ENCODE measurements at regions not wholly inside any gene's neighbourhood (a gene's known extent, or its start where the extent isn't known, plus 50 kb on each side); places are given as distances from the start of the nearest gene placed in this dataset.

DNA sequence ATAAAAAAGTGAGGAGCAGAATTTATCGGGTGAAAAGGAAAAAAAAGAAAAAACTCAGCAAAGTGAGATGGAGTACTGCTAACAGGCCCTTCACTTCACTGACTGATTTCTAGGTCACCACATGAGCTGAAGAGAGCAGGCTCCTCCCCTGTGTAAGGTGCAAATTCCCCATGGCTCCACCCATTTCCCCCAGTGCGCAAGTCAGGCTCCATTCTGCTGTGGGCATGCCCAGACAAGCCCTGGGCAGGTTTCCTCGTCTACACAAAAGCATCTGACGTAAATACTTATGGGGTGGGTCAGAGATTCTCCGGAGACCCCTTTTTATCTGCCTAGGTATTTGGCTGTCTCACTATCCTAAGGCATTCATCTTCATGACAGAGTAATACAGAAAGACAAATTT lies 157.9 kb downstream of the MAGEB5 start:
- Mint-ChIP-seq H3K4me1 (peaks cover 7% of the 10 kb centered on the region; the same call in 2 of the 3 replicates), H3K4me3 (no peak overlapping the region), H3K27me3 (ENCODE audit: insufficient read depth, low read depth, poor library complexity) (peaks cover 2% of the 10 kb centered on the region), H3K9me3 (peaks cover 7% of the 10 kb centered on the region; the same call in 2 of the 3 replicates), H3K36me3 (ENCODE audit: low read depth) (peaks cover 6% of the 10 kb centered on the region; the same call in 2 of the 3 replicates), H3K27ac (no peak overlapping the region; the same call in 1 of the 2 replicates)
- H3K9me2 ChIP-seq (ENCODE audit: insufficient read depth), result 0 out of 2 replicates have a peak, but pooled peaks cover 3% of the 10 kb centered on the region
- no peaks in the 10 kb centered on the region for H3F3A ChIP-seq (replicated peaks; ENCODE audit: low read depth)
- H3K4me1 ChIP-seq (ENCODE audit: insufficient read depth), result no peaks in the 10 kb centered on the region
- H3K27ac ChIP-seq (ENCODE audit: low read depth), result no peak overlapping the region
- TF ChIP-seq STAT1 (IDR thresholded peaks at IDR 0.05; ENCODE audit: unreplicated experiment) (no peak), ZNF462 (CRISPR knock-in tag; IDR thresholded peaks at IDR 0.05) (no peak), NANOG (IDR thresholded peaks at IDR 0.05; ENCODE audit: borderline replicate concordance) (no peak), EZH2phosphoT487 (IDR thresholded peaks at IDR 0.05; ENCODE audit: unreplicated experiment) (no peak)
- TF ChIP-seq, protein P1, sequence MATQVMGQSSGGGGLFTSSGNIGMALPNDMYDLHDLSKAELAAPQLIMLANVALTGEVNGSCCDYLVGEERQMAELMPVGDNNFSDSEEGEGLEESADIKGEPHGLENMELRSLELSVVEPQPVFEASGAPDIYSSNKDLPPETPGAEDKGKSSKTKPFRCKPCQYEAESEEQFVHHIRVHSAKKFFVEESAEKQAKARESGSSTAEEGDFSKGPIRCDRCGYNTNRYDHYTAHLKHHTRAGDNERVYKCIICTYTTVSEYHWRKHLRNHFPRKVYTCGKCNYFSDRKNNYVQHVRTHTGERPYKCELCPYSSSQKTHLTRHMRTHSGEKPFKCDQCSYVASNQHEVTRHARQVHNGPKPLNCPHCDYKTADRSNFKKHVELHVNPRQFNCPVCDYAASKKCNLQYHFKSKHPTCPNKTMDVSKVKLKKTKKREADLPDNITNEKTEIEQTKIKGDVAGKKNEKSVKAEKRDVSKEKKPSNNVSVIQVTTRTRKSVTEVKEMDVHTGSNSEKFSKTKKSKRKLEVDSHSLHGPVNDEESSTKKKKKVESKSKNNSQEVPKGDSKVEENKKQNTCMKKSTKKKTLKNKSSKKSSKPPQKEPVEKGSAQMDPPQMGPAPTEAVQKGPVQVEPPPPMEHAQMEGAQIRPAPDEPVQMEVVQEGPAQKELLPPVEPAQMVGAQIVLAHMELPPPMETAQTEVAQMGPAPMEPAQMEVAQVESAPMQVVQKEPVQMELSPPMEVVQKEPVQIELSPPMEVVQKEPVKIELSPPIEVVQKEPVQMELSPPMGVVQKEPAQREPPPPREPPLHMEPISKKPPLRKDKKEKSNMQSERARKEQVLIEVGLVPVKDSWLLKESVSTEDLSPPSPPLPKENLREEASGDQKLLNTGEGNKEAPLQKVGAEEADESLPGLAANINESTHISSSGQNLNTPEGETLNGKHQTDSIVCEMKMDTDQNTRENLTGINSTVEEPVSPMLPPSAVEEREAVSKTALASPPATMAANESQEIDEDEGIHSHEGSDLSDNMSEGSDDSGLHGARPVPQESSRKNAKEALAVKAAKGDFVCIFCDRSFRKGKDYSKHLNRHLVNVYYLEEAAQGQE (IDR thresholded peaks at IDR 0.05; ENCODE audit: unreplicated experiment), result no peak
- DNase-seq (ENCODE audit: low spot score) (no peak), ATAC-seq (no peak)
- H3K79me2 ChIP-seq (replicated peaks; ENCODE audit: insufficient read depth), result no peaks in the 10 kb centered on the region
- H3K27me3 ChIP-seq (ENCODE audit: insufficient read depth), result no peaks in the 10 kb centered on the region
- no peaks in the 10 kb centered on the region for H3K36me3 ChIP-seq (ENCODE audit: insufficient read depth)
- no peak overlapping the region for H3K4me3 ChIP-seq
- H3K4me2 ChIP-seq, result no peak overlapping the region
- no peak overlapping the region for H2AFZ ChIP-seq
- no peaks in the 10 kb centered on the region for H4K20me1 ChIP-seq (replicated peaks; ENCODE audit: insufficient read depth)

Measured in GM23338 (cell line).